Uterus (tissue), 3 donors: ENCODE measurements at regions not wholly inside any gene's neighbourhood (a gene's known extent, or its start where the extent isn't known, plus 50 kb on each side); places are given as distances from the start of the nearest gene placed in this dataset.

ENCODE experiments used
- DNase-seq, 2 donors: peaks; one replicate each; pipeline ENCODE4 v3.0.0-alpha.2; 2019 to 2020
- H3K27ac ChIP-seq, 2 donors: fragments of 200-600 bp; sonication (generic); 1 replicate in 1 of 2; 2 replicates in 1 of 2; pipeline ENCODE4 v1.5.1; 2016 to 2018
- H3K27me3 ChIP-seq, 2 donors: fragments of 200-600 bp; sonication (generic); one replicate each; pipeline ENCODE4 v1.5.1; 2018 to 2019; ENCODE audit warnings: control low read depth in 1 of 2
- H3K36me3 ChIP-seq, 2 donors: fragments of 200-600 bp; sonication (generic); one replicate each; pipeline ENCODE4 v1.5.1; 2019; ENCODE audit warnings: control low read depth in 1 of 2
- H3K4me1 ChIP-seq, 2 donors: fragments of 200-600 bp; sonication (generic); one replicate each; pipeline ENCODE4 v1.5.1; 2018 to 2019; ENCODE audit warnings: control low read depth in 1 of 2
- H3K4me3 ChIP-seq, 2 donors: fragments of 200-600 bp; sonication (generic); 1 replicate in 1 of 2; 2 replicates in 1 of 2; pipeline ENCODE4 v1.5.1; 2018 to 2019; ENCODE audit warnings: mild to moderate bottlenecking in 1 of 2
- H3K9me3 ChIP-seq, 2 donors: fragments of 200-600 bp; sonication (generic); one replicate each; pipeline ENCODE4 v1.5.1; 2019; ENCODE audit warnings: control low read depth in 1 of 2
- CTCF ChIP-seq, 4 experiments: fragments of 200-600 bp in 2 of 4; fragments of 450-650 bp in 2 of 4; sonication (generic) in 2 of 4; IDR thresholded peaks; one replicate each; pipeline ENCODE4 v1.5.1; 2016 to 2019; ENCODE audit warnings: antibody characterized with exemption in 4 of 4, mild to moderate bottlenecking in 2 of 4, moderate library complexity in 1 of 4
- POLR2A ChIP-seq, 2 donors: fragments of 450-650 bp; IDR thresholded peaks; one replicate each; pipeline ENCODE4 v1.6.1; 2016; ENCODE audit warnings: antibody characterized with exemption in 2 of 2, mild to moderate bottlenecking in 1 of 2, moderate library complexity in 1 of 2
- intact Hi-C: fragments of 100-400 bp; cut with DNase I; formaldehyde crosslinking; loops from one replicate; pipeline ENCODE4 v1.15.1; 2023; ENCODE audit warnings: low total_unique reads
- donor health status: DM: yes; HTN: yes; CAD: no.

GRCh38 chr5:117888688-117889087 is 1099.7 kb downstream of the DTWD2 start:
- intact Hi-C loops: no loop called here
- H3K4me3 ChIP-seq: peak overlapping the region in 1 of 2 donors; percentile 6
- H3K4me1 ChIP-seq: no peaks in the 10 kb centered on the region
- H3K9me3 ChIP-seq: no peaks in the 10 kb centered on the region
- TF ChIP-seq POLR2A (IDR thresholded peaks at IDR 0.05): no peak
- TF ChIP-seq CTCF (IDR thresholded peaks at IDR 0.05): no peak
- H3K27me3 ChIP-seq: no peaks in the 10 kb centered on the region
- peak overlapping the region in 1 of 2 donors; percentile 17 for H3K27ac ChIP-seq
- H3K36me3 ChIP-seq: no peaks in the 10 kb centered on the region
- no peak for DNase-seq

GRCh38 chr5:117881426-117882230 is 1106.7 kb downstream of the DTWD2 start:
- H3K9me3 ChIP-seq: no peaks in the 10 kb centered on the region
- DNase-seq: no peak
- no peak overlapping the region for H3K27ac ChIP-seq
- no peak overlapping the region for H3K4me3 ChIP-seq
- H3K4me1 ChIP-seq: no peaks in the 10 kb centered on the region
- intact Hi-C loops: no loop called here
- no peaks in the 10 kb centered on the region for H3K36me3 ChIP-seq
- no peaks in the 10 kb centered on the region for H3K27me3 ChIP-seq
- no peak for TF ChIP-seq POLR2A (IDR thresholded peaks at IDR 0.05)
- no peak for TF ChIP-seq CTCF (IDR thresholded peaks at IDR 0.05)

- DNase-seq: no peak
- Histone ChIP-seq H3K9me3 (no peaks in the 10 kb centered on the region), H3K4me3 (no peak overlapping the region), H3K27me3 (no peaks in the 10 kb centered on the region), H3K27ac (no peak overlapping the region), H3K36me3 (no peaks in the 10 kb centered on the region), H3K4me1 (no peaks in the 10 kb centered on the region)
- intact Hi-C loops: no loop called here
- TF ChIP-seq POLR2A (IDR thresholded peaks at IDR 0.05): no peak
Measured at GRCh38 chr5:117880932-117881331, 1107.4 kb downstream of the DTWD2 start.

- Histone ChIP-seq H3K27ac (no peak overlapping the region), H3K4me1 (no peaks in the 10 kb centered on the region), H3K27me3 (no peaks in the 10 kb centered on the region), H3K36me3 (no peaks in the 10 kb centered on the region), H3K4me3 (no peak overlapping the region), H3K9me3 (no peaks in the 10 kb centered on the region)
- intact Hi-C loops: no loop called here
- TF ChIP-seq CTCF (IDR thresholded peaks at IDR 0.05) (no peak), POLR2A (IDR thresholded peaks at IDR 0.05) (no peak)
- no peak for DNase-seq
Measured at GRCh38 chr5:117877731-117878130, 1110.6 kb downstream of the DTWD2 start.

- no peak for DNase-seq
- H3K27me3 ChIP-seq: no peaks in the 10 kb centered on the region
- H3K9me3 ChIP-seq: no peaks in the 10 kb centered on the region
- intact Hi-C loops: no loop called here
- TF ChIP-seq CTCF (IDR thresholded peaks at IDR 0.05) (no peak), POLR2A (IDR thresholded peaks at IDR 0.05) (no peak)
- H3K4me1 ChIP-seq: no peaks in the 10 kb centered on the region
- H3K27ac ChIP-seq: no peak overlapping the region
- H3K4me3 ChIP-seq: no peak overlapping the region
- H3K36me3 ChIP-seq: no peaks in the 10 kb centered on the region
Measured at GRCh38 chr5:117872798-117873368, 1115.5 kb downstream of the DTWD2 start.
